ENCODE measurements at regions not wholly inside any gene's neighbourhood (a gene's known extent, or its start where the extent isn't known, plus 50 kb on each side); places are given as distances from the start of the nearest gene placed in this dataset.
A peak's percentile ranks its signal among the peaks of the same experiment; 100 is the strongest.

- no peak for DNase-seq
These were observed 1048.4 kb downstream of the MAT2B start for GRCh38 chr5:164553851-164554250.

DNA sequence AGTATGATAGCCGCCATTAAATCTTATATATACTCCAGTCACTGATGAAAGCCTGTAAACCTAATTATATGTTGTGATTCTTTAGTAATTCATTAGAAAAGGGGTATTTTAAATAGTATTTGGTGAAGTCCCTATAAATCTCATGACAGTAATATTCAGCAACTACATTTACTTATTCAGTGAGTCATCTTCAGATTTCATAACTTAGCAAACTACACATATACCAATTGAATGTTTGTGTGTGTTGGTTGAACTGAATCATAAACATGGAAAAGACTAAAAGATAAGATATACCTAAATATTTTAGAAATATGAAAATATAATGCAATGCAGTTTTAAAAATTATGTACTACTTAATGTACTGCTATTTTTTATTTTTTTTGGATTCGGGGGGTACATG lies 1050.4 kb downstream of the MAT2B start:
- DNase-seq: no peak

DNA sequence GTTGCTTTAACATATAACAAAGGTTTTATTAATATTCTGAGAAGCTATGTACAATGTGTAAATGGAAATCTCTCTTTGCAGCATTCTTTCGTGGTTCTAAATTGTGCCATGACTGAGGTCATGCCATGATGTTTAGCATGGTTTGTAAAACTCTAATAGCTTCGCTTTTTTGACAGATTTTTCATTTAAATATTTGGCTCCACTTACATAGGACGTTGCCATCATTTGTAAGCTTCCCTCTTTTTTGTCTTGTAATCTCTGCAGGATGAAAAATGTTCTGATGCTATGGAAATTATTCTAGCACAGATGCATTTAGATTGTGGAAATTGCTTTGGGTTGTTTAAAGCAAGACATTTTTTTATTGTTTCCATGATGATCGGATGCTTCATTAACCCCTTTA lies 1054.8 kb downstream of the MAT2B start:
- DNase-seq: no peak

GRCh38 chr5:164561933-164562872 lies 1056.8 kb downstream of the MAT2B start:
- DNase-seq: no peak

DNA sequence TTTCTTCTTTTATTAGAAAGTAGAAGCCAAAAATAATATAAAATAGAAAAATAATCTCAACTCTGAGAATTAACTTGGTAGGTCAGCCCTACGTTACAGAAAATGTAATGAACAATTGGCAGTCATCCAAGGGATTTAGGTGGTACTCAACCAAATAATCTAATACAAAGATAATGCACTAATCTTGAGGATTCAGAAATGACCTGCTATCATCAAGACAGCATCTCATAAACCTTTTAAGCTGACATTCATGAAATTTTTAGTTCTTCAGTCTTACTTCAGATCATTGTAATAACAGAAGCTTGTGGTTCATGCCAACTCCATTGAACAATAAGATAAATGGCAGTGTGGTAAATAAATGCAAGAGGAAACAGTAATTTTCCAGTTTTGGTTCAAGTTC lies 1058.0 kb downstream of the MAT2B start:
- DNase-seq: no peak

DNA sequence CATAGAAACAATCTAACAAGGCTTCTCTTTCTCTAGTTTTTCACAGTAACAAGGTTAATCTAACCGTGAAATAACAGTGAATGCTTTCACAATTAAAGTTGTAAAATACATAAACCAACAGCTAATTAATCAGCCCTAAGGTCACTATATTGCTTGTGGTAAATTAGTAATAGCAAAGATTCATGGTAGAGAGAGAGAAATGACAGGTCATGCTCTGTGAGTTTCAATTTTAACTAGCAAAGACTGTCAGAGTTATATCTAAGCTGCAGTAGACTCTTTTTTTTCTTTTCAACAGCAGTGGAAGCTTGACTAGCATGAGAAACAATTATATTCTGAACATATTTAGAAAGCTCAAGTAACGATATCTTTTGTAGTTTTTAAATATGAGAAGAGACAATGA lies 1068.0 kb downstream of the MAT2B start:
- no peak for DNase-seq

DNA sequence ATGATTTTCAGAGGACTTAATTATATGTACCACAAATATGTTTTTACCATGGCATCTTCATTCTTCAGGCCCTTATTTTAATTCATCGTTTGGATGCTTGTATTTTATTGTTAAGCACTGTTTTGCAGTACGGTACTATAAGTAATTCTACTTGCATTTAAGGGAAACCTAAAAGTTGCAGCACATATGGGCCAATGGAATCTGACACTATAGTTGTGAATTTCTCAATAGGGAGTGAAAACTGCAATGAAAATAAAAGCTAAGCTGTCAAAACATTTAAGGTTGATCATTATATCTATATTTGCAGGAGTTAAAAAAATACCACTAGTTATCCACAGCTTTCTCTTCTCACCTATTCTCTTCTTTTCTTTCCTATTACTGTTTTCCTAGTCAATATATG lies 1071.8 kb downstream of the MAT2B start:
- DNase-seq: no peak

DNA sequence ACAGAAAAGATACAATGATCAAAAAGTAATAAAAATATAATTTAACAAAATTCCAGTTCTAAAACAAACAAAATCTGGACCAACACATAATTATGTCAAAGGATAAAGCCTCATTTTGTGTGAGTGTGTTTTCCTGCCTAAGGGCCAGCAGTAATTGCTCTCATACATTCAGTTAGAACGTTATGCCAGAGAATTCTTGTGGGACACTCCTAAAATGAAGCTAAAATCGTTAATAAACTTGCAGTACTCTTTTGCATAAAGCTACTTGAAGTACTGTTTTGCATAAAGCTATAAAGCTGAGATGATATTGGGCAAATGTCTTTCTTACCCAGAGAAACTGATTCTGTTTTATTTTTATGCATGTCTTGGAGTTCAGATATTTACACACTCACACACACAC lies 1072.3 kb downstream of the MAT2B start:
- no peak for DNase-seq

GRCh38 chr5:164578401-164578800 lies 1073.0 kb downstream of the MAT2B start:
- no peak for DNase-seq

GRCh38 chr5:164578911-164579310 lies 1073.5 kb downstream of the MAT2B start:
- DNase-seq: no peak

GRCh38 chr5:164580155-164580554 lies 1074.7 kb downstream of the MAT2B start:
- DNase-seq: no peak

DNA sequence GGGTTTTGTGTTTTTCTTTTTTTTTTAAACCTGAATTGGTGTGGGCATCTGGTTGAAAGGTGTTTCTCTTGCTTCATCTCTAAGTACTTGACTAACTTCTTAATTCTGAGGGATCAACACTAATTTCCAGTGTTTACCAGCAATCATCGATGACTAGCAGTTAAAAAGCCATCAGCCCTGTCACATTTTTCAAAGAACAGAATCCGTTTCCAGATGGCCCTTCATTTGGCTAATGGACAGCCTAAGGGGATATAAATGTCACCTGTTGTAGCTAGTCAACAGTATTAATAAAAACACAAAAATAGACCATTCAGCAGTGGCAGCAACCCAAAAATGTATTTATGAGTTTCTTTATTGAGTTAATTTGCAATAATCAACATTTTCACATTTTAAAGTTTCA lies 1076.5 kb downstream of the MAT2B start:
- DNase-seq: no peak

DNA sequence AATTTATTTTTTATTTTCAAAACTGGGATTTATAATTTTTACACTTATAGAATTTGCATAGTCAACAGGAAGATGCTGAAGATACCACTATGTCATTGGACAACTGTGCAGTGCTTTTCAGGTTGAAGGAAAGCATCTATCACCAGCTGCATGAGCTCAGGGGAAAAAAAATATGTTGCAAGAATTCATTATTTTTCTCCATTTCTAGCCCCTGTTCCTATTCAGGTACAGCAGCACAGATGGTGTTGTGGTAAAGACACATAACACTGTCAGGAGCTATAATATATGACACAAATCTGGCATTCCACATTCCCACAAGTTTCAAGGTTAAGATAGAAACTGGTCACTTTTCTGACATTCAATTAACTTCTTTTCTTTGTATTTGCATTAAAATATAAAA lies 1088.6 kb downstream of the MAT2B start:
- DNase-seq: no peak

- DNase-seq: peak; percentile 12
These were observed 1092.0 kb downstream of the MAT2B start for GRCh38 chr5:164597293-164597900.

GRCh38 chr5:164600274-164600673 lies 1094.9 kb downstream of the MAT2B start:
- no peak for DNase-seq

- DNase-seq: no peak
These were observed 1095.6 kb downstream of the MAT2B start for GRCh38 chr5:164600929-164601535.

- no peak for DNase-seq
These were observed 1103.1 kb downstream of the MAT2B start for GRCh38 chr5:164608507-164608906.

DNA sequence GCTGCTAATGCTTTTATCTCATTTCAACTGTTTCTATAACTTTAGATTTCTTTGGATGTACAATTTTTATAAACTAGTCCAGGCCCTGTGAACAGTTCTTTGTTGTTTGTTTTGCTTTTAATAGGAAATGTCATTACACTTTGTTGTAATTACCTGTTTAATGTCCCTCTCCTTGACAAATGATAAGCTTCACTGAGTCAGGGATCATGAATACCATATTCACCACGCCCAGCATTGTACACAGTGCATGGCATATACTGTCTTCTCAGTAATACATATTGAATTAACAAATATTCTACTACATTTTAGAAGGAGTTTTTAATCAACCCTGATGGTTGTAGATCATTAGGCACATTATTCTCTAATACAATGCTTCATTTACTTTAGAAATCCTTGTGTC lies 1105.0 kb downstream of the MAT2B start:
- no peak for DNase-seq

DNA sequence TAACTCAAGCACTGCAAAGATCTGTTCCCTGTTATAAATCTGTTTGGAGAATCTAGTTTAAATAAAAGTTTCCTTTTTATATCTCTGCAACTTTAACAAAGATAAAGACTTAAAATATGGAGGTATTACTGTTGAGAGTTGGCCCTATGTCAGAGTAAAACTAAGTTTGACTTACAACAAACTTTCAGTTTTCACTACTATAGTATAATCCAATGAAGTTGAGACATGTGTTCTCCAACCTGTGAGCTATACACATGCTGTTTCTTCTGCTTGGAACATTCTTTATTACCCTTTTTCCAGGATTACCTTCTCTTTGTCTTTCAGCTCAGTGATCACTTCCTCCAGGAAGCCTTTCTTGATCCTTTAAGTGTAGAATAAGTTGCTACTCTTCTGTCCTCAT lies 1109.3 kb downstream of the MAT2B start:
- no peak for DNase-seq

GRCh38 chr5:164617290-164617689 lies 1111.9 kb downstream of the MAT2B start:
- DNase-seq: no peak

GRCh38 chr5:164627021-164627420 lies 1121.6 kb downstream of the MAT2B start:
- DNase-seq: peak; percentile 48

DNA sequence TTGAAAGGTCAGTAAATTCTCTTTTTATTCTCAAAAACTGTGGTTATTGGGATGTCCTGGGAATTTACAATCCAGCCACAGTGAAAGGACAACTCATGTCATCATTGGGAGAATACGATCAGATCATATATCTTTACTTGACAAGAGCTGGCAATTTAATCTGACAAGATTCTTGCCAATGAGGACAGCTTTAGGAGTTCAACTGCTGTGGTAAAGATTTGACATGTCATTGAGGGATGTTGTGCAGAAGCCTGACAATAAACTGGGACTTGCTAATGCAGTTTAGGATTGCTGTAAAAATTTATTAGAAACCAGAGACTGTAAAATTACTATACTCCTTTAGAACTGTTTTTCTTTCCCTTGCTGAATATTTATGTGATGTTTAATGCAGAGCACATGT lies 1131.0 kb downstream of the MAT2B start:
- DNase-seq: no peak

- DNase-seq: no peak
These were observed 1132.6 kb downstream of the MAT2B start for GRCh38 chr5:164637931-164638521.

DNA sequence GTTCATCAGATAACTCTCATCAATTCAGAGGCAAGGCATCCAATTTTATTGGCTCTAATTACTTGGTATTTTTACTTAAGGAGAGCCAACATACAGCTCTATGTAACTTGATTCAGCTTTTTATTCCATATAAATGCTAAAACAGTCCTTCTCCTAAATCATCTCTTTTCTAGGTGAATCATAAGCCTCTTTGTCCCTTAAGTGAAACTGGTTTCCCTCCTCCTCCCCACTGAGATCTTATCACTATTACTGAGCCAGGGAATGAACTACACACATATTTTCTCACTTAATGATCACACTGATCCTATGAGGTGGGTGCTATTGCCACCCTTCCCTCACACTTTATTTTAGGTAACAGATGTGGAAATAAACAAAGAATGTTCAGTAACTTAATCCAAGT lies 1143.8 kb downstream of the MAT2B start:
- no peak for DNase-seq

All from inflammatory macrophage treated with lipopolysaccharide for 4 hours (primary cell).